Liver (tissue), 8 donors: ENCODE measurements at regions not wholly inside any gene's neighbourhood (a gene's known extent, or its start where the extent isn't known, plus 50 kb on each side); places are given as distances from the start of the nearest gene placed in this dataset.

Source experiments
- DNase-seq: peaks from one replicate; pipeline ENCODE4 v3.0.0-alpha.2; 2017; ENCODE audit warnings: low spot score
- H3K27ac ChIP-seq, 2 donors: one replicate each; pipeline ENCODE4 v1.7.0; 2013; ENCODE audit warnings: inconsistent platforms in 2 of 2, low read length in 2 of 2, control low read depth in 1 of 2, low read depth in 1 of 2, mild to moderate bottlenecking in 1 of 2
- H3K27me3 ChIP-seq, 4 donors: one replicate each; pipeline versions ENCODE4 v1.6.1 to v1.7.0; 2013; ENCODE audit warnings: low read length in 3 of 4, inconsistent platforms in 1 of 4, mild to moderate bottlenecking in 1 of 4, moderate library complexity in 1 of 4; ENCODE audit not compliant: control insufficient read depth in 4 of 4, insufficient read depth in 4 of 4
- H3K36me3 ChIP-seq, 4 donors: one replicate each; pipeline versions ENCODE4 v1.6.1 to v1.7.0; 2013; ENCODE audit warnings: low read length in 3 of 4, mild to moderate bottlenecking in 3 of 4, low read depth in 1 of 4, moderate library complexity in 1 of 4; ENCODE audit not compliant: control insufficient read depth in 4 of 4, insufficient read depth in 3 of 4
- H3K4me1 ChIP-seq, 4 donors: one replicate each; pipeline versions ENCODE4 v1.6.1 to v1.7.0; 2013; ENCODE audit warnings: low read length in 3 of 4, mild to moderate bottlenecking in 3 of 4, moderate library complexity in 1 of 4; ENCODE audit not compliant: control insufficient read depth in 4 of 4, insufficient read depth in 4 of 4
- H3K4me3 ChIP-seq, 3 donors: one replicate each; pipeline versions ENCODE4 v1.6.1 to v1.7.0; 2013; ENCODE audit warnings: low read length in 3 of 3, control low read depth in 1 of 3, low read depth in 1 of 3, mild to moderate bottlenecking in 1 of 3
- H3K9ac ChIP-seq, 2 donors: one replicate each; pipeline ENCODE4 v1.7.0; 2013; ENCODE audit warnings: low read length in 2 of 2, mild to moderate bottlenecking in 2 of 2, moderate library complexity in 2 of 2, control low read depth in 1 of 2, low read depth in 1 of 2
- H3K9me3 ChIP-seq, 4 donors: one replicate each; pipeline versions ENCODE4 v1.6.1 to v1.7.0; 2013; ENCODE audit warnings: low read length in 3 of 4; ENCODE audit not compliant: control insufficient read depth in 4 of 4
- ATF3 ChIP-seq: IDR thresholded peaks from 2 replicates; pipeline ENCODE4 v1.6.1; 2016; ENCODE audit warnings: antibody characterized with exemption
- CTCF ChIP-seq: fragments of 150-350 bp; IDR thresholded peaks from 2 replicates; pipeline ENCODE4 v1.5.1; 2017; ENCODE audit warnings: improper control_type of control experiment, low read depth, low read length; ENCODE audit not compliant: missing input control
- EGR1 ChIP-seq, 2 donors: IDR thresholded peaks; 2 replicates each; pipeline ENCODE4 v1.6.1; 2016 to 2018; ENCODE audit warnings: antibody characterized with exemption in 2 of 2, low read depth in 2 of 2
- FOXA1 ChIP-seq: IDR thresholded peaks from 2 replicates; pipeline ENCODE4 v1.6.1; 2016; ENCODE audit warnings: antibody characterized with exemption
- FOXA2 ChIP-seq: IDR thresholded peaks from 2 replicates; pipeline ENCODE4 v1.6.1; 2016; ENCODE audit warnings: antibody characterized with exemption
- GABPA ChIP-seq, 2 donors: IDR thresholded peaks in 1 of 2; conservative IDR thresholded peaks in 1 of 2; 2 replicates each; pipeline ENCODE4 v1.6.1; 2016; ENCODE audit warnings: antibody characterized with exemption in 2 of 2, mild to moderate bottlenecking in 1 of 2, moderate library complexity in 1 of 2
- HNF4A ChIP-seq, 2 donors: conservative IDR thresholded peaks; 2 replicates each; pipeline ENCODE4 v1.6.1; 2016; ENCODE audit warnings: antibody characterized with exemption in 2 of 2, mild to moderate bottlenecking in 2 of 2
- JUND ChIP-seq, 2 donors: IDR thresholded peaks; 2 replicates each; pipeline ENCODE4 v1.6.1; 2016; ENCODE audit warnings: antibody characterized with exemption in 2 of 2
- MAX ChIP-seq: IDR thresholded peaks from 2 replicates; pipeline ENCODE4 v1.6.1; 2016; ENCODE audit warnings: antibody characterized with exemption
- NR2F2 ChIP-seq: IDR thresholded peaks from 2 replicates; pipeline ENCODE4 v1.6.1; 2016; ENCODE audit warnings: antibody characterized with exemption
- REST ChIP-seq: IDR thresholded peaks from 2 replicates; pipeline ENCODE4 v1.6.1; 2016; ENCODE audit warnings: antibody characterized with exemption, mild to moderate bottlenecking
- SP1 ChIP-seq: IDR thresholded peaks from 2 replicates; pipeline ENCODE4 v1.6.1; 2018; ENCODE audit warnings: antibody characterized with exemption, mild to moderate bottlenecking
- TAF1 ChIP-seq: conservative IDR thresholded peaks from 2 replicates; pipeline ENCODE4 v1.6.1; 2016; ENCODE audit warnings: antibody characterized with exemption, mild to moderate bottlenecking
- YY1 ChIP-seq: IDR thresholded peaks from 2 replicates; pipeline ENCODE4 v1.6.1; 2016; ENCODE audit warnings: antibody characterized with exemption, mild to moderate bottlenecking
- WGBS: extraction: QIAGEN DNeasy Blood & Tissue Kit; methylation state at CpG from one replicate; pipeline ENCODE4 v1.1.7; 2013; 5-methylcytosine and 5-hydroxymethylcytosine counted together
- donor health status: healthy.
- donor health status: healthy.
- donor health status: healthy.
- donor health status: healthy.
- donor health status: healthy.

- no peaks in the 10 kb centered on the region for H3K27me3 ChIP-seq
- 96% methylated on average over 2 of the region's 2 CpGs for WGBS
These were observed 82.5 kb downstream of the RPL22L1 start for GRCh38 chr3:170787464-170787863.

GRCh38 chr3:170785454-170785853 lies 84.5 kb downstream of the RPL22L1 start:
- Histone ChIP-seq H3K4me3 (no peak overlapping the region), H3K27ac (no peak overlapping the region), H3K27me3 (no peaks in the 10 kb centered on the region), H3K36me3 (no peaks in the 10 kb centered on the region), H3K9me3 (no peaks in the 10 kb centered on the region), H3K4me1 (peaks cover 0 to 22% (median 15%) of the 10 kb centered on the region in 4 donors), H3K9ac (no peak overlapping the region)
- WGBS, result 90% methylated on average over 3 of the region's 3 CpGs
- no peak for TF ChIP-seq REST
- no peak for TF ChIP-seq MAX
- no peak for TF ChIP-seq NR2F2
- no peak for TF ChIP-seq HNF4A (conservative IDR thresholded peaks at IDR 0.05)
- no peak for TF ChIP-seq FOXA1
- no peak for TF ChIP-seq SP1
- TF ChIP-seq TAF1, result no peak
- TF ChIP-seq YY1, result no peak
- no peak for TF ChIP-seq EGR1 (IDR thresholded peaks at IDR 0.05; ENCODE audit: low read depth in 2 of 2)
- TF ChIP-seq FOXA2, result no peak
- TF ChIP-seq JUND (IDR thresholded peaks at IDR 0.05), result no peak
- no peak for TF ChIP-seq CTCF
- no peak for TF ChIP-seq ATF3
- no peak for DNase-seq

More at GRCh38 chr3:170787464-170787863, 82.5 kb downstream of the RPL22L1 start:
- Histone ChIP-seq H3K4me3 (no peak overlapping the region), H3K9ac (no peak overlapping the region), H3K9me3 (no peaks in the 10 kb centered on the region), H3K36me3 (no peaks in the 10 kb centered on the region), H3K4me1 (peaks cover 0 to 12% (median 7%) of the 10 kb centered on the region in 4 donors), H3K27ac (no peak overlapping the region)
- TF ChIP-seq HNF4A (conservative IDR thresholded peaks at IDR 0.05), result no peak
- no peak for TF ChIP-seq TAF1
- no peak for TF ChIP-seq GABPA (IDR thresholded peaks at IDR 0.05 in 1 of 2, conservative IDR thresholded peaks at IDR 0.05 in 1 of 2)
- TF ChIP-seq FOXA1, result no peak
- no peak for TF ChIP-seq EGR1 (IDR thresholded peaks at IDR 0.05; ENCODE audit: low read depth in 2 of 2)
- TF ChIP-seq YY1, result no peak
- no peak for TF ChIP-seq CTCF
- TF ChIP-seq NR2F2, result no peak
- TF ChIP-seq SP1, result no peak
- DNase-seq, result no peak
